Effector CD8-positive, alpha-beta T cell (primary cell): ENCODE measurements at regions not wholly inside any gene's neighbourhood (a gene's known extent, or its start where the extent isn't known, plus 50 kb on each side); places are given as distances from the start of the nearest gene placed in this dataset.

ENCODE experiments used
- DNase-seq: peaks from one replicate; lab custom pipeline; 2025; lab: John Stamatoyannopoulos, UW

- no peak for DNase-seq
These were observed 271.8 kb downstream of the MTX2 start for GRCh38 chr2:176540995-176541394.

- no peak for DNase-seq
These were observed 273.2 kb downstream of the MTX2 start for GRCh38 chr2:176542476-176542875.

GRCh38 chr2:176544557-176544956 lies 275.3 kb downstream of the MTX2 start:
- DNase-seq: no peak

GRCh38 chr2:176544991-176545956 lies 276.0 kb downstream of the MTX2 start:
- no peak for DNase-seq

- DNase-seq: no peak
These were observed 277.3 kb downstream of the MTX2 start for GRCh38 chr2:176546550-176546949.

- DNase-seq: no peak
These were observed 283.4 kb downstream of the MTX2 start for GRCh38 chr2:176552501-176553135.

- DNase-seq: no peak
These were observed 284.5 kb downstream of the MTX2 start for GRCh38 chr2:176553685-176554100.

GRCh38 chr2:176554101-176555048 lies 285.1 kb downstream of the MTX2 start:
- peak; percentile 1 for DNase-seq

GRCh38 chr2:176555112-176555511 lies 285.9 kb downstream of the MTX2 start:
- no peak for DNase-seq

- DNase-seq: no peak
These were observed 286.5 kb downstream of the MTX2 start for GRCh38 chr2:176555781-176556180.

GRCh38 chr2:176556373-176556772 lies 287.1 kb downstream of the MTX2 start:
- no peak for DNase-seq

GRCh38 chr2:176557821-176558220 lies 288.6 kb downstream of the MTX2 start:
- DNase-seq: no peak

GRCh38 chr2:176558574-176559140 lies 289.4 kb downstream of the MTX2 start:
- DNase-seq: no peak

- DNase-seq: no peak
These were observed 291.1 kb downstream of the MTX2 start for GRCh38 chr2:176560296-176560695.

GRCh38 chr2:176561706-176562105 lies 292.5 kb downstream of the MTX2 start:
- no peak for DNase-seq

- no peak for DNase-seq
These were observed 293.3 kb downstream of the MTX2 start for GRCh38 chr2:176562359-176563078.

- no peak for DNase-seq
These were observed 296.5 kb downstream of the MTX2 start for GRCh38 chr2:176565641-176566323.

GRCh38 chr2:176566496-176566895 lies 297.3 kb downstream of the MTX2 start:
- DNase-seq: no peak

GRCh38 chr2:176566961-176567360 lies 297.7 kb downstream of the MTX2 start:
- no peak for DNase-seq

- DNase-seq: no peak
These were observed 298.1 kb downstream of the MTX2 start for GRCh38 chr2:176567361-176567760.
